ENCODE measurements at regions not wholly inside any gene's neighbourhood (a gene's known extent, or its start where the extent isn't known, plus 50 kb on each side); places are given as distances from the start of the nearest gene placed in this dataset.
A peak's percentile ranks its signal among the peaks of the same experiment; 100 is the strongest.
"Not testable (repeated sequence)": the region's sequence is repeated elsewhere in the genome, so short reads cannot be mapped to it uniquely, and the experiment has no call there.

DNA sequence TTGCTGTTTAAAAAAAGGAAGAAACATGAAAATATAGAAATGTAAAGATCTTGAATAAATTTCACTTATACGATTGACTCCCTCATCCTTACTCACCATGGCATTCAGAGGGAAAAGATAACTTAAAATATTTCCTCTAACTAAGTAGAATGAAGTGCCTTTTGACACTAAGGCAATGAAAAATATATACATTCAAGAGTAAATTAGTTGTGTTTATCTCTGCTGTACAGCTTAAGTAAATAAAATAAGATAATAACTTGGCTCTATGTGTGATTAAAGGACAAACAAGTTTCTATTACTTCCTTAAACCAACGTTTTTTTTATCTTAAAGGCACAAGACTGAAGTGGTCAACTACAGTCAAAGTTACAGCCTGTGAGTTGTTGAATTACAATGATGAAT, 142.3 kb upstream of the LRRTM4 start:
- no peaks in the 10 kb centered on the region for H3K27me3 ChIP-seq (ENCODE audit: insufficient read depth, low read length)
- H3K27ac ChIP-seq (ENCODE audit: low read depth, low read length, poor library complexity, severe bottlenecking), result no peak overlapping the region
- TF ChIP-seq, protein P1, sequence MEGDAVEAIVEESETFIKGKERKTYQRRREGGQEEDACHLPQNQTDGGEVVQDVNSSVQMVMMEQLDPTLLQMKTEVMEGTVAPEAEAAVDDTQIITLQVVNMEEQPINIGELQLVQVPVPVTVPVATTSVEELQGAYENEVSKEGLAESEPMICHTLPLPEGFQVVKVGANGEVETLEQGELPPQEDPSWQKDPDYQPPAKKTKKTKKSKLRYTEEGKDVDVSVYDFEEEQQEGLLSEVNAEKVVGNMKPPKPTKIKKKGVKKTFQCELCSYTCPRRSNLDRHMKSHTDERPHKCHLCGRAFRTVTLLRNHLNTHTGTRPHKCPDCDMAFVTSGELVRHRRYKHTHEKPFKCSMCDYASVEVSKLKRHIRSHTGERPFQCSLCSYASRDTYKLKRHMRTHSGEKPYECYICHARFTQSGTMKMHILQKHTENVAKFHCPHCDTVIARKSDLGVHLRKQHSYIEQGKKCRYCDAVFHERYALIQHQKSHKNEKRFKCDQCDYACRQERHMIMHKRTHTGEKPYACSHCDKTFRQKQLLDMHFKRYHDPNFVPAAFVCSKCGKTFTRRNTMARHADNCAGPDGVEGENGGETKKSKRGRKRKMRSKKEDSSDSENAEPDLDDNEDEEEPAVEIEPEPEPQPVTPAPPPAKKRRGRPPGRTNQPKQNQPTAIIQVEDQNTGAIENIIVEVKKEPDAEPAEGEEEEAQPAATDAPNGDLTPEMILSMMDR (IDR thresholded peaks at IDR 0.05; ENCODE audit: low read length), result no peak
- TF ChIP-seq EZH2 (IDR thresholded peaks at IDR 0.05; ENCODE audit: borderline replicate concordance, low read length), result no peak
- H3K4me1 ChIP-seq (ENCODE audit: insufficient read depth, low read length, severe bottlenecking), result peaks cover 9% of the 10 kb centered on the region
- H2AFZ ChIP-seq (ENCODE audit: low read length), result no peak overlapping the region
- no peak overlapping the region for H3K4me2 ChIP-seq (ENCODE audit: low read length)
- H3K9me3 ChIP-seq (ENCODE audit: low read length), result no peaks in the 10 kb centered on the region
- H3F3A ChIP-seq (ENCODE audit: insufficient read depth, low read length), result no peaks in the 10 kb centered on the region
- no peaks in the 10 kb centered on the region for H4K20me1 ChIP-seq (ENCODE audit: insufficient read depth, low read length)
- no peaks in the 10 kb centered on the region for H3K79me2 ChIP-seq (ENCODE audit: insufficient read depth, low read length)
- no peaks in the 10 kb centered on the region for H3K36me3 ChIP-seq (ENCODE audit: insufficient read depth, low read length)
- no peak overlapping the region for H3K9ac ChIP-seq (ENCODE audit: low read length)
- no peaks in the 10 kb centered on the region for H3K9me2 ChIP-seq (ENCODE audit: low read depth, low read length)
- H3K4me3 ChIP-seq (ENCODE audit: low read depth, low read length, poor library complexity, severe bottlenecking), result no peak overlapping the region

DNA sequence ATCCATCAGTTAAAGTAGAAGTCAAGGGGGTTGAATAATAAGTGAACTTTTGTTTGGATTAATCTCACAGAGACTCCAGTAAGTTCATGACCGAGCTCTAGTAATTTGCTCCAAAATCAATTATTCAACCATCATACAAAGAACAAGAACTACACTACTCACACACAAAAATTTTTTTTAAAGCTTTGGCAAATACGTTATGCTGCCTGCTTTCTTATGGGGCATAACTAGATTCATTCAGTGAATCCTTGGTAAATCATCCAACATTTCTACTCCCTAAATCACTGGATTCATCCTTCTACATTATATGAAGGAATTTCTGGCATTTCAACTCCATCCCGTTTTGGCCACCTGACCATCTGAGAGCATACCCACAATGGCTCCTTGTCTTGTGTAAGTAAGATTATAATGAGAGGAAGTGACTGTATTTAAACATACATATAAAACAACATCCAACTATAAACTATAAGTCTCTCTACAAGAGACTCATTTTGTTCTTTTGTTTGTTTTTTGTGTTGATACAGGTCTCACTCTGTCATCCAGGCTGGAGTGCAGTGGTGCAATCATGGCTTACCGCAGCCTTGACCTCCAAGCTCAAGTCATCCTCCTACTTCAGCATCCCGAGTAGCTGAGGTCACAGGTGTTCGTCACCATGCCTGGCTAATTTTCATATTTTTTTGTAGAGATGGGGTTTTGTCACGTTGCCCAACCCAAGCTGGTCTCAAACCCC, 144.2 kb upstream of the LRRTM4 start:
- H4K20me1 ChIP-seq (ENCODE audit: insufficient read depth, low read length), result no peaks in the 10 kb centered on the region
- H3K9ac ChIP-seq (ENCODE audit: low read length), result no peak overlapping the region
- TF ChIP-seq, protein P1 (IDR thresholded peaks at IDR 0.05; ENCODE audit: low read length), result no peak
- TF ChIP-seq EZH2 (IDR thresholded peaks at IDR 0.05; ENCODE audit: borderline replicate concordance, low read length), result no peak

DNA sequence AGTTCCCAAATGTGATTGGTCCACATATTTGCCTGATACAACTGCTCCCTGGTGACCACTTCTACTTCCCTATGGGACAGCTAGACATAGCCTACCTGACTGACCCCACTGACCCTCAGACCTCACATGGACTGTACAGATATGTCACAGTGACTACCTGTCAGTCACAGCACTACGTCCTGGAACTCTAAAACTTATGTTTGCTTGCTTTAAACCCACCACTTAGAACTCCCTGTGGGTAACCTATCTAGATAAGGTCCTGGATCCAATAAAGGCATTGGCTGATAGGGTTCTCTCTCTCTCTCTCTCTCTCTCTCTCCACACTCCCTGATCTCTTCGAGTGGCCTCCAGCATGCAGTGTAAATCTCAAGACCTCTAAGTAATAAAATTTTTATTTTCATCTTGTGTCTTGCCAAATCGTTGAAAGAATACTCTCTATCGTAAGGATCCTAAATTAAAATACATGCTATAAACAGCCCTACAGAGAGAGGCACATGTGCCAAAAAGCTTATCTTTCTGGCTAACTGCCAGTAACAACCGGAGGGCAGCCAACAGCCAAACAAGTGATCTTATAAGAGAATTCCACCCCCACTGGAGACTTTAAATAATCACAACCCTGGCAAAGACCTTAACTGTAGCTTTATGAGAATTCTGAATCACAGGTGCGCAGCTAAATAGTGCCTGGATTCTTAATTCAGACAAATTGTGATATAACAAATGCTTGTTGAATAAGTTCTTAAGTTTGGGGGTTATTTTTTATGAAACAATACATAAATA, 162.6 kb upstream of the LRRTM4 start:
- not testable (repeated sequence) for H3K4me3 ChIP-seq (ENCODE audit: low read depth, low read length, poor library complexity, severe bottlenecking); H3K27me3 ChIP-seq (ENCODE audit: insufficient read depth, low read length); H3K36me3 ChIP-seq (ENCODE audit: insufficient read depth, low read length); H2AFZ ChIP-seq (ENCODE audit: low read length); H3K9ac ChIP-seq (ENCODE audit: low read length); H3K4me2 ChIP-seq (ENCODE audit: low read length); H3K4me1 ChIP-seq (ENCODE audit: insufficient read depth, low read length, severe bottlenecking); H4K20me1 ChIP-seq (ENCODE audit: insufficient read depth, low read length); H3K79me2 ChIP-seq (ENCODE audit: insufficient read depth, low read length); H3K27ac ChIP-seq (ENCODE audit: low read depth, low read length, poor library complexity, severe bottlenecking); H3K9me3 ChIP-seq (ENCODE audit: low read length); H3K9me2 ChIP-seq (ENCODE audit: low read depth, low read length); H3F3A ChIP-seq (ENCODE audit: insufficient read depth, low read length)

More for the DNA sequence above, 144.2 kb upstream of the LRRTM4 start:
- Histone ChIP-seq H3F3A (ENCODE audit: insufficient read depth, low read length) (no peaks in the 10 kb centered on the region), H3K4me1 (ENCODE audit: insufficient read depth, low read length, severe bottlenecking) (peaks cover 9% of the 10 kb centered on the region), H3K4me2 (ENCODE audit: low read length) (no peak overlapping the region), H3K27ac (ENCODE audit: low read depth, low read length, poor library complexity, severe bottlenecking) (peak overlapping the region; percentile 12), H3K36me3 (ENCODE audit: insufficient read depth, low read length) (no peaks in the 10 kb centered on the region), H2AFZ (ENCODE audit: low read length) (no peak overlapping the region), H3K79me2 (ENCODE audit: insufficient read depth, low read length) (no peaks in the 10 kb centered on the region), H3K9me2 (ENCODE audit: low read depth, low read length) (no peaks in the 10 kb centered on the region), H3K4me3 (ENCODE audit: low read depth, low read length, poor library complexity, severe bottlenecking) (no peak overlapping the region), H3K27me3 (ENCODE audit: insufficient read depth, low read length) (no peaks in the 10 kb centered on the region), H3K9me3 (ENCODE audit: low read length) (no peaks in the 10 kb centered on the region)

All from OCI-LY1 (cell line).